H1 (cell line): ENCODE measurements at regions not wholly inside any gene's neighbourhood (a gene's known extent, or its start where the extent isn't known, plus 50 kb on each side); places are given as distances from the start of the nearest gene placed in this dataset.

ENCODE experiments used
- CTCF ChIA-PET: fragments of 300-600 bp; sonication (Branson Sonifier 250); formaldehyde crosslinking; loops from one replicate; lab custom pipeline; 2021; ENCODE audit not compliant: partially characterized antibody; lab: Charles Lee
- POLR2A ChIA-PET: fragments of 300-600 bp; sonication (Branson Sonifier 250); formaldehyde crosslinking; loops from one replicate; lab custom pipeline; 2021; ENCODE audit warnings: inconsistent platforms; ENCODE audit not compliant: partially characterized antibody; lab: Charles Lee
- DNase-seq, 2 experiments: peaks; one replicate each; pipeline versions ENCODE4 v3.0.0 to v3.0.0-alpha.2; 2010 to 2022; ENCODE audit warnings: low spot score in 2 of 2, low read depth in 1 of 2, mixed read lengths in 1 of 2
- FAIRE-seq: peaks from 2 replicates; lab custom pipeline; 2011; peaks lifted over from hg19 to GRCh38; lab: Jason Lieb, UNC
- H2AFZ ChIP-seq: 2 replicates; pipeline ENCODE4 v1.8.1; 2012; ENCODE audit warnings: low read length, inconsistent platforms
- H2AK5ac ChIP-seq: 2 replicates; pipeline ENCODE4 v1.6.1; 2013; ENCODE audit warnings: low read depth, low read length
- H2BK120ac ChIP-seq: replicated peaks from 2 replicates; pipeline ENCODE3; 2013; ENCODE audit warnings: low read depth, low read length, inconsistent platforms
- H2BK12ac ChIP-seq: 2 replicates; pipeline ENCODE4 v1.6.1; 2013; ENCODE audit warnings: low read depth, low read length
- H2BK15ac ChIP-seq: 2 replicates; pipeline ENCODE4 v1.6.1; 2013; ENCODE audit warnings: low read length
- H2BK20ac ChIP-seq: 2 replicates; pipeline ENCODE4 v1.6.1; 2013; ENCODE audit warnings: low read length
- H2BK5ac ChIP-seq: 2 replicates; pipeline ENCODE4 v1.6.1; 2013; ENCODE audit warnings: low read depth, low read length
- H3K14ac ChIP-seq: 2 replicates; pipeline ENCODE4 v1.6.1; 2013; ENCODE audit warnings: inconsistent platforms; ENCODE audit not compliant: insufficient read length
- H3K18ac ChIP-seq: 2 replicates; pipeline ENCODE4 v1.6.1; 2013; ENCODE audit warnings: low read length; ENCODE audit errors: extremely low read depth
- H3K23ac ChIP-seq: 2 replicates; pipeline ENCODE4 v1.6.1; 2013; ENCODE audit warnings: inconsistent platforms; ENCODE audit not compliant: insufficient read length
- H3K23me2 ChIP-seq: 2 replicates; pipeline ENCODE4 v1.6.1; 2013; ENCODE audit warnings: low read depth, low read length
- H3K27ac ChIP-seq: 2 replicates; pipeline ENCODE4 v1.6.1; 2011; ENCODE audit warnings: low read depth, low read length, inconsistent platforms
- H3K27me3 ChIP-seq, 4 experiments: replicated peaks in 1 of 4; 1 replicate in 1 of 4; 2 replicates in 3 of 4; pipeline versions ENCODE4 v1.6.1 to v1.8.1; 2011 to 2013; ENCODE audit warnings: low read length in 3 of 4, mild to moderate bottlenecking in 3 of 4, inconsistent platforms in 2 of 4, mixed read lengths in 2 of 4, moderate library complexity in 1 of 4; ENCODE audit not compliant: control insufficient read depth in 3 of 4, insufficient read depth in 3 of 4; ENCODE audit errors: extremely low read depth in 1 of 4
- H3K36me3 ChIP-seq, 4 experiments: 2 replicates each; pipeline versions ENCODE4 v1.6.1 to v1.8.1; 2011 to 2013; ENCODE audit warnings: mild to moderate bottlenecking in 4 of 4, low read length in 3 of 4, moderate library complexity in 2 of 4, control low read depth in 1 of 4, inconsistent platforms in 1 of 4; ENCODE audit not compliant: insufficient read depth in 4 of 4, control insufficient read depth in 2 of 4
- H3K4ac ChIP-seq: replicated peaks from 2 replicates; pipeline ENCODE3; 2013; ENCODE audit warnings: low read length, low read depth, mixed read lengths, inconsistent platforms; ENCODE audit not compliant: insufficient read length
- H3K4me1 ChIP-seq, 4 experiments: replicated peaks in 1 of 4; 1 replicate in 1 of 4; 2 replicates in 3 of 4; pipeline versions ENCODE4 v1.6.1 to v1.8.1; 2011 to 2013; ENCODE audit warnings: low read length in 3 of 4, inconsistent platforms in 2 of 4, mixed read lengths in 1 of 4; ENCODE audit not compliant: insufficient read depth in 4 of 4, control insufficient read depth in 3 of 4
- H3K4me2 ChIP-seq, 2 experiments: 2 replicates each; pipeline versions ENCODE4 v1.6.1 to v1.8.1; 2011 to 2013; ENCODE audit warnings: low read depth in 2 of 2, low read length in 2 of 2, control low read depth in 1 of 2, inconsistent platforms in 1 of 2, mild to moderate bottlenecking in 1 of 2; ENCODE audit not compliant: insufficient read depth in 1 of 2
- H3K4me3 ChIP-seq, 4 experiments: fragments of 200-600, 300-600 bp in 1 of 4; sonication (generic), shearing (Covaris generic), sonication (Bioruptor Twin) in 1 of 4; 2 replicates each; pipeline versions ENCODE4 v1.5.1 to v1.8.1; 2011 to 2016; ENCODE audit warnings: low read length in 4 of 4, low read depth in 3 of 4, control low read depth in 2 of 4, inconsistent platforms in 2 of 4, mild to moderate bottlenecking in 2 of 4, mixed read lengths in 1 of 4, moderate library complexity in 1 of 4; ENCODE audit not compliant: insufficient read depth in 2 of 4; ENCODE audit errors: extremely low read depth in 1 of 4
- H3K56ac ChIP-seq: replicated peaks from 2 replicates; pipeline ENCODE3; 2013; ENCODE audit warnings: low read depth, mild to moderate bottlenecking, mixed read lengths, low read length, inconsistent platforms; ENCODE audit not compliant: insufficient read length
- H3K79me1 ChIP-seq: 2 replicates; pipeline ENCODE4 v1.6.1; 2013; ENCODE audit warnings: low read depth, low read length, control low read depth
- H3K79me2 ChIP-seq, 2 experiments: 2 replicates each; pipeline versions ENCODE4 v1.6.1 to v1.8.1; 2012 to 2013; ENCODE audit warnings: low read length in 2 of 2, mild to moderate bottlenecking in 2 of 2, inconsistent platforms in 1 of 2; ENCODE audit not compliant: insufficient read depth in 2 of 2, control insufficient read depth in 1 of 2
- H3K9ac ChIP-seq, 4 experiments: replicated peaks in 1 of 4; 1 replicate in 1 of 4; 2 replicates in 3 of 4; pipeline versions ENCODE4 v1.6.1 to v1.8.1; 2011 to 2013; ENCODE audit warnings: low read depth in 3 of 4, low read length in 3 of 4, control low read depth in 2 of 4, mild to moderate bottlenecking in 2 of 4, moderate library complexity in 2 of 4, inconsistent platforms in 1 of 4; ENCODE audit errors: extremely low read depth in 1 of 4
- H3K9me3 ChIP-seq, 2 experiments: 2 replicates each; pipeline versions ENCODE4 v1.6.1 to v1.8.1; 2012 to 2013; ENCODE audit warnings: mild to moderate bottlenecking in 2 of 2, moderate library complexity in 2 of 2, control low read depth in 1 of 2, inconsistent platforms in 1 of 2, low read depth in 1 of 2, low read length in 1 of 2, mixed read lengths in 1 of 2; ENCODE audit not compliant: insufficient read depth in 2 of 2
- H4K20me1 ChIP-seq, 2 experiments: replicated peaks in 1 of 2; 2 replicates each; pipeline versions ENCODE3 to v1.8.1; 2011 to 2013; ENCODE audit warnings: inconsistent platforms in 2 of 2, low read length in 2 of 2, mild to moderate bottlenecking in 1 of 2; ENCODE audit not compliant: insufficient read depth in 2 of 2, control insufficient read depth in 1 of 2
- H4K5ac ChIP-seq: 2 replicates; pipeline ENCODE4 v1.6.1; 2013; ENCODE audit warnings: low read length, low read depth, mixed read lengths, inconsistent platforms; ENCODE audit not compliant: insufficient read length
- H4K8ac ChIP-seq: 2 replicates; pipeline ENCODE4 v1.8.0; 2013; ENCODE audit warnings: mild to moderate bottlenecking, moderate library complexity, low read length, inconsistent platforms; ENCODE audit not compliant: insufficient read depth; ENCODE audit errors: extremely low read depth
- H4K91ac ChIP-seq: replicated peaks from 2 replicates; pipeline ENCODE3; 2013; ENCODE audit warnings: low read length, mixed read lengths, inconsistent platforms; ENCODE audit not compliant: insufficient read length
- ASH2L ChIP-seq: fragments of 200-600, 300-600 bp; sonication (generic); IDR thresholded peaks from one replicate; pipeline ENCODE4 v1.7.1; 2017; ENCODE audit warnings: low read length
- BCL11A ChIP-seq, 2 experiments: IDR thresholded peaks; one replicate each; pipeline ENCODE4 v1.6.1; 2011; ENCODE audit warnings: low read depth in 2 of 2, low read length in 2 of 2, mild to moderate bottlenecking in 2 of 2
- CBX5 ChIP-seq: fragments of 300-800, 300-1000 bp; sonication (generic); IDR thresholded peaks from 2 replicates; pipeline ENCODE4 v1.7.1; 2016; ENCODE audit warnings: antibody characterized with exemption, low read length, low read depth
- EGR1 ChIP-seq: IDR thresholded peaks from 2 replicates; pipeline ENCODE4 v1.6.1; 2011; ENCODE audit warnings: low read depth, low read length, borderline replicate concordance
- EP300 ChIP-seq, 2 experiments: IDR thresholded peaks; 1 replicate in 1 of 2; 2 replicates in 1 of 2; pipeline ENCODE4 v1.6.1; 2011 to 2012; ENCODE audit warnings: low read depth in 2 of 2, low read length in 2 of 2, mild to moderate bottlenecking in 2 of 2, borderline replicate concordance in 1 of 2, inconsistent platforms in 1 of 2, moderate library complexity in 1 of 2
- GTF2F1 ChIP-seq: IDR thresholded peaks from 2 replicates; pipeline ENCODE4 v1.6.1; 2012; ENCODE audit warnings: low read depth, low read length, improper control_type of control experiment, borderline replicate concordance
- KDM4A ChIP-seq: IDR thresholded peaks from one replicate; pipeline ENCODE4 v1.7.1; 2012; ENCODE audit warnings: low read depth, mild to moderate bottlenecking, moderate library complexity, low read length, inconsistent platforms; ENCODE audit not compliant: severe bottlenecking
- PHF8 ChIP-seq: fragments of 200-600 bp; sonication (generic); conservative IDR thresholded peaks from 2 replicates; pipeline ENCODE4 v1.7.1; 2012; ENCODE audit warnings: low read depth, mild to moderate bottlenecking, inconsistent platforms, low read length, moderate library complexity
- POLR2A ChIP-seq, 2 experiments: IDR thresholded peaks; 1 replicate in 1 of 2; 2 replicates in 1 of 2; pipeline ENCODE4 v1.6.1; 2011; ENCODE audit warnings: low read depth in 2 of 2, low read length in 2 of 2, mild to moderate bottlenecking in 2 of 2; ENCODE audit errors: control extremely low read depth in 1 of 2
- POLR2AphosphoS5 ChIP-seq: IDR thresholded peaks from 2 replicates; pipeline ENCODE4 v1.6.1; 2011; ENCODE audit warnings: low read depth, low read length
- POU5F1 ChIP-seq: IDR thresholded peaks from 2 replicates; pipeline ENCODE4 v1.6.1; 2011; ENCODE audit warnings: low read depth, mild to moderate bottlenecking, low read length, moderate library complexity
- SP4 ChIP-seq: IDR thresholded peaks from 2 replicates; pipeline ENCODE4 v1.6.1; 2012; ENCODE audit warnings: low read length, inconsistent platforms
- SUZ12 ChIP-seq: fragments of 200-600 bp; sonication (generic); IDR thresholded peaks from 2 replicates; pipeline ENCODE4 v1.6.1; 2012; ENCODE audit warnings: mild to moderate bottlenecking, inconsistent platforms, low read length, moderate library complexity, mixed read lengths
- TAF1 ChIP-seq: IDR thresholded peaks from 2 replicates; pipeline ENCODE4 v1.6.1; 2011; ENCODE audit warnings: mild to moderate bottlenecking, low read depth, low read length
- TBP ChIP-seq: IDR thresholded peaks from 2 replicates; pipeline ENCODE4 v1.6.1; 2011; ENCODE audit warnings: low read depth, low read length, improper control_type of control experiment
- TEAD4 ChIP-seq: IDR thresholded peaks from 2 replicates; pipeline ENCODE4 v1.6.1; 2012; ENCODE audit warnings: low read depth, low read length, inconsistent platforms, mixed read lengths
- WGBS, 2 experiments: shearing (Covaris generic) in 1 of 2; methylation state at CpG; one replicate each; pipeline versions ENCODE4 v1.1.6 to v1.1.7; 2013 to 2015; ENCODE audit warnings: low lambda C conversion rate in 2 of 2, mixed read lengths in 2 of 2, inconsistent platforms in 1 of 2, low coverage in 1 of 2, missing lambda C conversion rate in 1 of 2; ENCODE audit not compliant: insufficient replicate concordance in 2 of 2, insufficient coverage in 1 of 2, insufficient read length in 1 of 2; ENCODE audit errors: extremely low coverage in 1 of 2, missing lambda C conversion rate in 1 of 2; 5-methylcytosine and 5-hydroxymethylcytosine counted together

DNA sequence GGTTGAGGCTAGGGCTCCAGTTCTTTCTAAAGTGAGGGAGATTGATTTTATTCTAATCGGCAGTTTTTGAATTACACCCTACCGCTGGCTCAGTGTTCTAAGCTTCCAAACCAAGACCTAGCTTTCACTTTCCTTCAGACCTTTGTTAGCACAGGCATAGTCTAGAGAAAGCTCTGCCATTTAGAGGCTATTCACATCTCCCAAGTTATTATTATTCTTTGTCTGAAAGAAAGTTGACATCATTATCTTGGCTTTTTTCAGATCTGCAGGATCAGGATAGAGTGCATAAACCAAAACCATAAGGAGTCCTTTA, 276.8 kb downstream of the ASXL3 start:
- H3K18ac ChIP-seq, result no peak overlapping the region
- no peak for FAIRE-seq
- H3K9me3 ChIP-seq, result no peaks in the 10 kb centered on the region
- no peak overlapping the region for H3K4me2 ChIP-seq
- H4K91ac ChIP-seq, result no peak overlapping the region
- no peak overlapping the region for H3K27ac ChIP-seq
- WGBS, 2 experiments, result 86% methylated on average over 2 of the region's 2 CpGs; no CpG with 5 or more reads in 1 of the 2 experiments
- no peak overlapping the region for H3K4ac ChIP-seq
- POLR2A ChIA-PET, result no interaction called here
- H2BK5ac ChIP-seq, result no peak overlapping the region
- no peaks in the 10 kb centered on the region for H3K36me3 ChIP-seq
- no peak overlapping the region for H3K14ac ChIP-seq
- H2AFZ ChIP-seq, result no peak overlapping the region
- CTCF ChIA-PET, result interaction anchor here (0.7 to 1.2 kb wide), 4 partner anchors 11 to 1013 kb away, joined by 3 read pairs; no protein-coding TSS in a partner anchor
- H3K4me1 ChIP-seq, result no peaks in the 10 kb centered on the region
- H3K23me2 ChIP-seq, result no peaks in the 10 kb centered on the region
- no peak overlapping the region for H3K4me3 ChIP-seq
- H3K27me3 ChIP-seq, result no peaks in the 10 kb centered on the region
- no peak overlapping the region for H3K23ac ChIP-seq
- no peak for TF ChIP-seq KDM4A
- TF ChIP-seq PHF8, result no peak
- no peak for TF ChIP-seq EP300 (IDR thresholded peaks at IDR 0.05; ENCODE audit: borderline replicate concordance in 1 of 2, low read depth in 2 of 2, low read length in 2 of 2)
- no peak for TF ChIP-seq ASH2L
- TF ChIP-seq EGR1, result no peak
- TF ChIP-seq TAF1, result no peak
- no peak for TF ChIP-seq SUZ12
- no peak for TF ChIP-seq POLR2AphosphoS5
- no peak for TF ChIP-seq GTF2F1
- no peak for TF ChIP-seq TEAD4
- TF ChIP-seq POLR2A (IDR thresholded peaks at IDR 0.05; ENCODE audit: control extremely low read depth in 1 of 2, low read depth in 2 of 2, low read length in 2 of 2), result no peak
- TF ChIP-seq BCL11A (IDR thresholded peaks at IDR 0.05; ENCODE audit: low read depth in 2 of 2, low read length in 2 of 2), result no peak
- no peak for TF ChIP-seq TBP
- TF ChIP-seq SP4, result no peak
- TF ChIP-seq CBX5, result no peak
- no peak for TF ChIP-seq POU5F1
- TF ChIP-seq, all 59 proteins: peak for 0
- H2BK120ac ChIP-seq, result no peak overlapping the region
- H2BK20ac ChIP-seq, result no peak overlapping the region
- H2AK5ac ChIP-seq, result no peak overlapping the region
- no peaks in the 10 kb centered on the region for H3K79me2 ChIP-seq
- no peak overlapping the region for H3K9ac ChIP-seq
- H4K8ac ChIP-seq, result no peak overlapping the region
- H2BK15ac ChIP-seq, result no peak overlapping the region
- H3K79me1 ChIP-seq, result no peaks in the 10 kb centered on the region
- no peak overlapping the region for H3K56ac ChIP-seq
- no peaks in the 10 kb centered on the region for H4K20me1 ChIP-seq
- no peak overlapping the region for H4K5ac ChIP-seq
- no peak overlapping the region for H2BK12ac ChIP-seq
- no peak for DNase-seq
